ENCODE measurements at regions not wholly inside any gene's neighbourhood (a gene's known extent, or its start where the extent isn't known, plus 50 kb on each side); places are given as distances from the start of the nearest gene placed in this dataset.

DNA sequence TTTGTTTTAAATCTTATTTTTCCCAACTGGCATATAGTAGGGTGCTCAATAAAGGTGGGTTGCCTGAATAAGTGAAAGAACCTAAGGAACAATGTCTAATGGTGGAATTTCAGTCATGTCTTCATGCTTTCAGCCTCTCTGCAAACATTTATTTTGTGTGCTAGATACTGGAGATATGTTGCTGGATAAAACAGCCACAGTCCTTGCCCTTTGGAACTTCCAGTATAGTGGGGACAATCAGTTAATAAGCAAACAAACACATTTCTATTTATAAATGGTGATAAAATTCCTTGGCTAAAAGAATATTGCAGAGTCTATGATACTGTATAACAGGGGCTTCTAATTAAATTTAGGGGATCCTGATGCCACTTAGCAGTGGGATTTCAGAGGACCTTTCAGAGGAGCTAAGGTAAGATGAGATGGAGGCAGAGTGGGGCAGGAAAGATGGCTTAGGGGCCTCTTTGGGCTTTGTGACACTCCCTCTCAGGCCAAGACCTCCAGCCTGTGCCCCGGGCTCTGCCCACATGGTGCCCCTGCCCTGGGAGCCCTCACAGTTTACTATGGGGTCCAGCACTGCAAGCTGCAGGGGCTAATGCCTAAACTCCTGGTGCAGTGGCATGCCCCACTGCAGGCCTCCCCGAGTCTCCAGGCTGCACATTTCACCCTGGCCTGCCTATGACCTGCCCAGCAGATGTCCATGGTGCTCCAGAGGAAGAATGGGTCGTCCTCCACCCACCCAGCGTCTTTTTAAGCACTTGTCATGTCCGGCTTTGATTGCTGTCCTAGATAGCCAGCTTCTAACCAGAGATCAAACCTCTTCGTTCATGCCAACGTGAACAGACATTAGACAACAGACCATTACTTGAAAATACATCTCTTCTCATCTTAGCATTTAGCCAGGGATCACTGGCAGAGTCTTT, 61.6 kb upstream of the PRR23C start:
- Histone ChIP-seq H3K4me1 (no peaks in the 10 kb centered on the region), H3K4me3 (no peak overlapping the region), H3K27me3 (no peaks in the 10 kb centered on the region), H3K9me3 (no peaks in the 10 kb centered on the region), H3K27ac (no peak overlapping the region), H3K36me3 (no peaks in the 10 kb centered on the region)
- TF ChIP-seq POLR2A (IDR thresholded peaks at IDR 0.05): no peak
- no peak for TF ChIP-seq EP300 (IDR thresholded peaks at IDR 0.05)
- TF ChIP-seq, protein P1, sequence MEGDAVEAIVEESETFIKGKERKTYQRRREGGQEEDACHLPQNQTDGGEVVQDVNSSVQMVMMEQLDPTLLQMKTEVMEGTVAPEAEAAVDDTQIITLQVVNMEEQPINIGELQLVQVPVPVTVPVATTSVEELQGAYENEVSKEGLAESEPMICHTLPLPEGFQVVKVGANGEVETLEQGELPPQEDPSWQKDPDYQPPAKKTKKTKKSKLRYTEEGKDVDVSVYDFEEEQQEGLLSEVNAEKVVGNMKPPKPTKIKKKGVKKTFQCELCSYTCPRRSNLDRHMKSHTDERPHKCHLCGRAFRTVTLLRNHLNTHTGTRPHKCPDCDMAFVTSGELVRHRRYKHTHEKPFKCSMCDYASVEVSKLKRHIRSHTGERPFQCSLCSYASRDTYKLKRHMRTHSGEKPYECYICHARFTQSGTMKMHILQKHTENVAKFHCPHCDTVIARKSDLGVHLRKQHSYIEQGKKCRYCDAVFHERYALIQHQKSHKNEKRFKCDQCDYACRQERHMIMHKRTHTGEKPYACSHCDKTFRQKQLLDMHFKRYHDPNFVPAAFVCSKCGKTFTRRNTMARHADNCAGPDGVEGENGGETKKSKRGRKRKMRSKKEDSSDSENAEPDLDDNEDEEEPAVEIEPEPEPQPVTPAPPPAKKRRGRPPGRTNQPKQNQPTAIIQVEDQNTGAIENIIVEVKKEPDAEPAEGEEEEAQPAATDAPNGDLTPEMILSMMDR (IDR thresholded peaks at IDR 0.05): no peak
- no peak for TF ChIP-seq POLR2AphosphoS5 (IDR thresholded peaks at IDR 0.05)
- 78 to 84% methylated on average over 7 of the region's 7 CpGs for WGBS, 2 donors
- intact Hi-C loops (cut with DNase I): no loop called here
- no peak for DNase-seq

DNA sequence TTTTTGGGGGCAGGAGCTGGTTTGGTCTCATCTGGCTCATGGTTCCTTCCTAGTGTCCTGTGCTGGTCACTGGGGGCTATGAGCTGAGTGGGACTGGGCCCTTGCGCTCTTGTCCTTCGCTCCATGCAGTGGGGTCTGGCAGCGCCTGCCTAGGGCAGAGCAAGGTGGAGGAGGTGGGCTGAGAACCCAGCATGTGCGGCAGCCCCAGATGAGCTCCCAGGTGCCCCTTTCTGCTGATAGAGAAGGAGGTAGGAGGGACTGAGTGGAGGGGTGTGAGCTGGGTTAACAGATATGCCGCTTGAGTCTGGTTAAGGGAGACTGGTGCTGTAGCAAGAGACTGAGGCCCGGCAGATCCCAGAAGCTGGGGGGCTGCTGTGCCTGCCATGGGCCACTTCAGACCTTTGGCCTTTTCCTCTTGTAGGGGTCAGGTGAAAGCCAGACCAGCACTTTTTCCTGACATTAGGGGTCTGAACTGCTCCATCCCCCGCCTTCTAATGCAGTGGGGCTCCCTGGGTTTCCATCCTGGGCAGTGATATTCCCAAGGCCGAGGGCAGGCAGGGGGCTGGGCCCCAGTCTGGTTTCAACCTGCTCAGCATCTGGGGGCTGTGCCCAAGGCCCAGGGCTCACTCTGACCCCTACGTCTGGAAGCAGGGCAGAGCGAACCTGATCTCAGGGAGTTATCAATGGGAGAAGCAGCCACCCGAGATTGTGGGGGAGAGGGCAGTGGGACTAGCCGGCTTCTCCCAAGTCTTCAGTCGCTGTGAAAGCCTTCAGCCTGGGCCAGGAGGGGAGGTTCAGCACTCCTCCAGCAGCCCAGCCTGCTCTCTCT, 62.9 kb upstream of the PRR23C start:
- H3K27ac ChIP-seq: no peak overlapping the region
- intact Hi-C loops (cut with DNase I): no loop called here
- H3K9me3 ChIP-seq: no peaks in the 10 kb centered on the region
- no peaks in the 10 kb centered on the region for H3K4me1 ChIP-seq
- WGBS, 2 donors: 86 to 91% methylated on average over 13 of the region's 13 CpGs
- no peak for DNase-seq
- TF ChIP-seq EP300 (IDR thresholded peaks at IDR 0.05) (no peak), POLR2AphosphoS5 (IDR thresholded peaks at IDR 0.05) (no peak), POLR2A (IDR thresholded peaks at IDR 0.05) (no peak)
- TF ChIP-seq, protein P1 (IDR thresholded peaks at IDR 0.05): no peak
- H3K4me3 ChIP-seq: no peak overlapping the region
- H3K36me3 ChIP-seq: no peaks in the 10 kb centered on the region
- peaks cover 0 to 9% (median 0%) of the 10 kb centered on the region in 3 donors for H3K27me3 ChIP-seq

DNA sequence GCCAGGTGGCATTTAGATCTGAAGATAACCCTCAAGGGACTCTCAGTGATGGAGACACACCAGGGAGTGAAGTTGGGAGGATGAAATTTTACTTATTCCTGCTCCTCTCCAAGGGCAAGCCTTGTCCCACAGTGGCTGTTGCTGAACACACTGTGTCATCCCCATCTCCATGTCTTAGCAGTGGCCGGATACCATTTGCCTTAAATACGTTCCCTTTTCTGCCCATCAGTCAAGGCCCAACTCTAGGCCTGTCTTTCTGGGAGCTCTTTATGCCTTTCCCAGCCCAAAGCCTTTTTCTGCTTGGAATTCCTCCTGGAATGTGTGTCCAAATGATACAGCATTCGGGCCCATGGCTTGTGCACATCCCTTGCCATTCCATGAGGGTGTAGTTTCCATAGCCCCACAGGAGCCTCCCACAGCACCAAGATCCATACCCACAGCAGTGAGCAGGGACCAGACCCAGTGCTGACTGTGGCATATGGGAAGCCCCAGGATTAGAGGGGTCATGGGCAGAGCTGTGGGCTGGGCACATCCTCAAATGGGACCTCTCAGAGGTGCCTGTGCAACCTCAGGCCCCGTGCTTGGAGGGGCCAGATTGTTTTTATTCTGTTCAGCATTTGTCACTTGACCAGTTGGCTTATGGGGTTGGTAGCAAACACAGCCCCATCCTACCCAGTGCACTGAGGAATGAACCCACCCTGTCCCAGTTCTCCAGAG, 63.7 kb upstream of the PRR23C start:
- intact Hi-C loops (cut with DNase I): no loop called here

DNA sequence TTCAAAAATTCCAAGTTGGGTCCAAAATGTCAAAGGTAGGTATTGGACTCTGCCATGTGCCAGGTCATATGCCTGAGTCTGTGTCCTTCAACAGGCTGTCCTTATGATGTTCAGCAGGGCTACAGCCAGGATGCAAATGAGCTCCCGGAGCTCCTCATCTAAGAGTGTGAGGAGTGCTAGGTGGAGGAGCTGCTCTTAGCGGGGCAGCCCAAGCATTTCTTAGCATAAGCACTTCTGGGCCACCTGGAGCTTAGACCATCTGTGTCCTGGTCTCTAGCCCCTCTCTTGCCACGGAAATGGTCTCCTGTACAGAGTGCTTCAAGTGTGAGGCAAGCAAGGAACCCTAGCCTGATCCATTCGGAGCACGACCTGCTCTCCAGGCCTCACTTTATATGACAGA, 64.6 kb upstream of the PRR23C start:
- Histone ChIP-seq H3K4me3 (no peak overlapping the region), H3K27ac (no peak overlapping the region), H3K4me1 (no peaks in the 10 kb centered on the region), H3K36me3 (no peaks in the 10 kb centered on the region), H3K9me3 (no peaks in the 10 kb centered on the region), H3K27me3 (peaks cover 0 to 9% (median 0%) of the 10 kb centered on the region in 3 donors)
- TF ChIP-seq POLR2A (IDR thresholded peaks at IDR 0.05) (no peak), EP300 (IDR thresholded peaks at IDR 0.05) (no peak), POLR2AphosphoS5 (IDR thresholded peaks at IDR 0.05) (no peak)
- TF ChIP-seq, protein P1 (IDR thresholded peaks at IDR 0.05): no peak
- 83 to 91% methylated on average over 5 of the region's 5 CpGs for WGBS, 2 donors
- intact Hi-C loops (cut with DNase I): no loop called here
- no peak for DNase-seq

More for the DNA sequence above, 63.7 kb upstream of the PRR23C start:
- 88 to 93% methylated on average over 4 of the region's 4 CpGs for WGBS, 2 donors
- no peaks in the 10 kb centered on the region for H3K36me3 ChIP-seq
- H3K9me3 ChIP-seq: no peaks in the 10 kb centered on the region
- H3K27ac ChIP-seq: no peak overlapping the region
- no peaks in the 10 kb centered on the region for H3K4me1 ChIP-seq
- H3K27me3 ChIP-seq: peaks cover 0 to 9% (median 0%) of the 10 kb centered on the region in 3 donors
- no peak overlapping the region for H3K4me3 ChIP-seq
- TF ChIP-seq POLR2A (IDR thresholded peaks at IDR 0.05) (no peak), POLR2AphosphoS5 (IDR thresholded peaks at IDR 0.05) (no peak), EP300 (IDR thresholded peaks at IDR 0.05) (no peak)
- TF ChIP-seq, protein P1 (IDR thresholded peaks at IDR 0.05): no peak
- no peak for DNase-seq

All from sigmoid colon (tissue), 6 donors.